GM06990 (cell line): ENCODE measurements at regions not wholly inside any gene's neighbourhood (a gene's known extent, or its start where the extent isn't known, plus 50 kb on each side); places are given as distances from the start of the nearest gene placed in this dataset.

Source experiments
- DNase-seq: peaks from one replicate; pipeline ENCODE4 v3.0.0-alpha.2; 2011; ENCODE audit not compliant: insufficient read length; ENCODE audit errors: extremely low read depth
- H3K27me3 ChIP-seq: replicated peaks from 2 replicates; pipeline ENCODE4 v1.6.0; 2011; ENCODE audit warnings: low read length; ENCODE audit not compliant: control insufficient read depth, insufficient read depth
- H3K36me3 ChIP-seq: 2 replicates; pipeline ENCODE4 v1.5.1; 2011; ENCODE audit warnings: low read length; ENCODE audit not compliant: control insufficient read depth, insufficient read depth
- H3K4me3 ChIP-seq: replicated peaks from 2 replicates; pipeline ENCODE4 v1.5.1; 2011; ENCODE audit warnings: low read depth, mild to moderate bottlenecking, control low read depth, low read length
- TF ChIP-seq, protein P1 (sequence below): IDR thresholded peaks from 2 replicates; pipeline ENCODE4 v1.5.1; 2011; ENCODE audit warnings: low read length, control low read depth, mild to moderate bottlenecking, inconsistent platforms; ENCODE audit not compliant: insufficient read depth, poor library complexity, severe bottlenecking

DNA sequence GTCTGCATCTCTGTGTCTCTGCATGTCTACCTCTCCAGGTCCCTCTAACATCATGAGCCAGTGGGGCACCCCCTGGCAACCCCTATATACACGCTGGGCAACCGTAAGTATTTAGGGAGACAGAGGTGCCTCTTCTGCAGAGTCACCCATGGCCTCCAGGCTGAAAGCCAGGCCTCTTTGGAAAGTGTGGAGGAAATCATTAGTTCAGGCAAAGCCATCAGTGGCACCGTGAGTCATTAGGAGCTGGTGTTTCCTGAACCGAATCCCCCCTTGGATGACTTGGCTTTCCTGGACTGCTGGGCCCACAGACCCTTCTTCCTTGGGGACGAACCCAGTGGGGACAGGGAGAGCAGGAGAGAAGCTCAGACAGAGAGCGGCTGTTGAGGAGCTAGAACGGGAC lies 174.8 kb downstream of the OLFM1 start:
- Histone ChIP-seq H3K4me3 (no peak overlapping the region), H3K27me3 (no peaks in the 10 kb centered on the region; the same call in 1 of the 2 replicates), H3K36me3 (no peaks in the 10 kb centered on the region)
- TF ChIP-seq, protein P1, sequence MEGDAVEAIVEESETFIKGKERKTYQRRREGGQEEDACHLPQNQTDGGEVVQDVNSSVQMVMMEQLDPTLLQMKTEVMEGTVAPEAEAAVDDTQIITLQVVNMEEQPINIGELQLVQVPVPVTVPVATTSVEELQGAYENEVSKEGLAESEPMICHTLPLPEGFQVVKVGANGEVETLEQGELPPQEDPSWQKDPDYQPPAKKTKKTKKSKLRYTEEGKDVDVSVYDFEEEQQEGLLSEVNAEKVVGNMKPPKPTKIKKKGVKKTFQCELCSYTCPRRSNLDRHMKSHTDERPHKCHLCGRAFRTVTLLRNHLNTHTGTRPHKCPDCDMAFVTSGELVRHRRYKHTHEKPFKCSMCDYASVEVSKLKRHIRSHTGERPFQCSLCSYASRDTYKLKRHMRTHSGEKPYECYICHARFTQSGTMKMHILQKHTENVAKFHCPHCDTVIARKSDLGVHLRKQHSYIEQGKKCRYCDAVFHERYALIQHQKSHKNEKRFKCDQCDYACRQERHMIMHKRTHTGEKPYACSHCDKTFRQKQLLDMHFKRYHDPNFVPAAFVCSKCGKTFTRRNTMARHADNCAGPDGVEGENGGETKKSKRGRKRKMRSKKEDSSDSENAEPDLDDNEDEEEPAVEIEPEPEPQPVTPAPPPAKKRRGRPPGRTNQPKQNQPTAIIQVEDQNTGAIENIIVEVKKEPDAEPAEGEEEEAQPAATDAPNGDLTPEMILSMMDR, result no peak
- no peak for DNase-seq

DNA sequence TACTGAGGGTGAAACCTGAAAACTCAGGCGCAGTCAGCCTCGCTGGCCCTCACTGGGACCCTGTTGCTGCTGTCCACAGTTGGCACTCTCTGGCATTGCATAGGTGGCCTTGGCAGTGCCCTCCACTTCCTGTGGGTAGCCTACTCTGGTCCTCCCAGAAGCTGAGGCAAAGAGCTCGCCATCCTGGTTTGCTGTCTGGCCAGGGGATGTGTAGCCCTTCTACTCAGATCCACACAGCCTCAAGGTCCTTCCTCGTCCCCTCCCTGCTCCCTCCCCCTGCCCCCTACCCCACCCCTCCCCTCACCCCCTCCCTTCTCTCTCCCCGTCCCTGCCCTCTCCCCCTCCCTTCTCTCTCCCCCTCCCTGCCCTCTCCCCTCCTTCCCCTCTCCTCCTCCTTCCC lies 176.0 kb downstream of the OLFM1 start:
- TF ChIP-seq, protein P1, result no peak
- H3K27me3 ChIP-seq, result no peaks in the 10 kb centered on the region; the same call in 1 of the 2 replicates
- DNase-seq, result no peak
- H3K36me3 ChIP-seq, result no peaks in the 10 kb centered on the region
- no peak overlapping the region for H3K4me3 ChIP-seq

DNA sequence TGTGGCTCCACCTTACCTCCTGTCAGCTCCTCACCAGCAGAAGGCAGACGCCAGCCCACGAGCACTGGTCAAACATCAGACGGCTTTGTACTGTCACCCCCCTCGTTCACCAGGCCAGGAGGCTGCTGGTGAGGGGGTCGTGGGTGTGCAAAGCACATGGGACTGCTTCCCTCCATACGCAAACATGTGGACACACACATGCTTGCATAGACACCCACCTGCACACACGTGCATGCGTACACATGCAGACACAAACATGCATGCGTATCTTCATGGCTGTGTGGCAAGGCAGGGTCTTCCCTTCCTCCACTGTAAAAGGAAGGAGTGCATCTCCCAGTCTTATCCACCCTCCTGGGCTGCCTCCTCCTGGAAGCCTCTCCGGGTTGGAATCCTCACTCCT lies 178.5 kb downstream of the OLFM1 start:
- H3K27me3 ChIP-seq, result no peaks in the 10 kb centered on the region; the same call in none of the 2 replicates

DNA sequence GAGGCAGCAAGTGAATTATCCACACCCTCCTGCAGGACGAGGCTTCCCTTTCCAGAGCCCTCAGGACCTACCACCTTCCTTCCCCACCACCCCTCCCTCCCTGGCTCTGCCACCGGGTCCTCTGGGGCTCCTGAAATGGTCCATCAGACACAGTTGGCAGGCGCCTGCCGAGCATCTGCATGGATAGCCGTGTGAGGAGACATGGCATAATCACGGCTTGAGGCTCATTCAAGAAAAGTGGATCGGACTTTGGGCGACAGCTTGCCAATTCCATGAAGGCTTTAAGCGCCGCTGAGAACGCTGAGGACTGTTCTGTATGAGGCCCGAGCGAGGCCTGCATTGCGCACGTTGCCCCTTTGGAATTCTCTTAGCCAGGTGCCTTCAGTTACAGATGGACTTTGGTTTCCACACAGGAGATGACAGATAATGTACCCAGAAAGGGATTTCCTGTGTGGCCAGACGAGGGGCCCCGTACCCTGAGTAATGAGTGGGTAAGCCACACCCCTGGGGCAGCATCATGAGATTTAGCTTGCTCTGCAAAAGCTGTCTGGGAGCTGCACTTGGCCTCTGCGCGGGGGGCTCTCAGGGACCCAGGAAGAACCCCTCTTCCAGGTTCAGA lies 179.8 kb downstream of the OLFM1 start:
- H3K27me3 ChIP-seq, result no peaks in the 10 kb centered on the region; the same call in none of the 2 replicates
- TF ChIP-seq, protein P1, result no peak

More for the DNA sequence above, 178.5 kb downstream of the OLFM1 start:
- Histone ChIP-seq H3K36me3 (no peaks in the 10 kb centered on the region), H3K4me3 (no peak overlapping the region)
- TF ChIP-seq, protein P1, result no peak
- no peak for DNase-seq

DNA sequence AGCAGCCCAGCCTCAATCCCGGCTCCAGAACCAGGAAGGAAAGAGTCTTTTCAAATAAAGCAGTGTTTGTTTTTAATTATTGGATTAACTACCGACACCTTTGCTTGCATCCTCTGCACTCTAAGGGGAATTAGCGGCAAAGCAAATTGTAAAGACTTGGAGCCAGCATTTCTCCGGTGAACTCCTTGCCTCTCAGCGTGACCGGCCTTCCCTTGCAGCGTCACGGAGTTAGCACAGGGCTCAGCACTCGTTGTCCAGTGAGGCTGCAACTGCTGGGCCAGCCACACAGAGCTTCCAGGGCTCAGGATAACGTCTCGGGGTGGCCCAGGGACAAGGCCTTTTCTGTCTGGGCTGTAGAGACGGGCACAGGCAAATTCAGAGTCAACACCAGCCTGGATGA lies 180.6 kb downstream of the OLFM1 start:
- Histone ChIP-seq H3K27me3 (no peaks in the 10 kb centered on the region; the same call in none of the 2 replicates), H3K4me3 (no peak overlapping the region), H3K36me3 (no peaks in the 10 kb centered on the region)
- TF ChIP-seq, protein P1, result no peak
- DNase-seq, result no peak

More for the DNA sequence above, 179.8 kb downstream of the OLFM1 start:
- no peaks in the 10 kb centered on the region for H3K36me3 ChIP-seq
- no peak for DNase-seq
- H3K4me3 ChIP-seq, result no peak overlapping the region
